ENCODE measurements at regions not wholly inside any gene's neighbourhood (a gene's known extent, or its start where the extent isn't known, plus 50 kb on each side); places are given as distances from the start of the nearest gene placed in this dataset.

DNA sequence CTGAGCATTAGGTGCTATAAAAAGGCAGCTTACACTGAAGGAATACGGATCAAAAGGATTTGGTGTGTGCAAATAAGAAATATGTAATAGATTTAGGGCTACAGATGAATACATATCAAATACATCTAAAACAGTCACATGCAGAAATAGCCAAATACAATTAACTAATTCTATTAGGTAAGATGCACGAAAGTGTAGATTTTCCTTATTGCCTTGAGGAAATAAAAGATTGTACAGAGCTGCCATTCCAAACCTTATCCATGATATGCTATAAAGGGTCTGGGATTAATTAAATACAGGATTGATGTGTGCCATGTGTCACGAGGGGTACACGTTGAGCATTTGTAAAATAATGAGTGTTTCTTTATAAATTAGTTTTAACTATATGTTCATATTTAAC is 107.0 kb upstream of the ELOVL6 start:
- H3K4me2 ChIP-seq (ENCODE audit: low read depth, low read length), result no peak overlapping the region
- ChIA-PET POLR2A (no interaction called here), CTCF (ENCODE audit: low intra/inter-chr PET ratio, low total read pairs) (no interaction called here)
- BruUV-seq (replicated peaks), result no TSS peak
- no peak for ATAC-seq
- in situ Hi-C loops (cut with HindIII; ENCODE audit: extremely low pct_ligation_motif_present, low pct_unique_long_range_greater_than_20kb), result no loop called here
- H3K27me3 ChIP-seq (ENCODE audit: control insufficient read depth in 1 of 2, insufficient read depth in 2 of 2, low read length in 2 of 2), result no peaks in the 10 kb centered on the region
- H3K27ac ChIP-seq (ENCODE audit: extremely low read length, insufficient read depth, low read length), result no peak overlapping the region
- WGBS (ENCODE audit: low lambda C conversion rate), result 3% methylated on average over 4 of the region's 4 CpGs
- no peaks in the 10 kb centered on the region for H4K20me1 ChIP-seq (ENCODE audit: insufficient read depth, low read length)
- H3K4me3 ChIP-seq (replicated peaks in 1 of 3; ENCODE audit: insufficient read depth in 1 of 3, low read depth in 2 of 3, low read length in 3 of 3), result no peak overlapping the region
- intact Hi-C loops (cut with micrococcal nuclease; ENCODE audit: unreplicated experiment), result no loop called here
- DNase-seq (ENCODE audit: low spot score), result no peak
- FAIRE-seq, result no peak
- no peaks in the 10 kb centered on the region for H3K4me1 ChIP-seq (ENCODE audit: insufficient read depth, low read length)
- H3K9ac ChIP-seq (ENCODE audit: insufficient read depth, low read depth, low read length), result no peak overlapping the region
- H3K36me3 ChIP-seq (replicated peaks in 1 of 2; ENCODE audit: control insufficient read depth in 1 of 2, insufficient read depth in 2 of 2, low read length in 2 of 2), result no peaks in the 10 kb centered on the region
- H3K79me2 ChIP-seq (ENCODE audit: insufficient read depth, low read length), result no peaks in the 10 kb centered on the region
- H3K9me3 ChIP-seq (ENCODE audit: low read length), result no peaks in the 10 kb centered on the region
- TF ChIP-seq, protein P1, sequence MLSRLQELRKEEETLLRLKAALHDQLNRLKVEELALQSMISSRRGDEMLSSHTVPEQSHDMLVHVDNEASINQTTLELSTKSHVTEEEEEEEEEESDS (CRISPR knock-in tag; IDR thresholded peaks at IDR 0.05; ENCODE audit: borderline replicate concordance), result no peak
- H2AFZ ChIP-seq (ENCODE audit: low read length), result no peak overlapping the region

- Histone ChIP-seq H3K4me1 (ENCODE audit: insufficient read depth, low read length) (no peaks in the 10 kb centered on the region), H3K9me3 (ENCODE audit: low read length) (no peaks in the 10 kb centered on the region), H3K9ac (ENCODE audit: insufficient read depth, low read depth, low read length) (no peak overlapping the region), H3K27me3 (ENCODE audit: control insufficient read depth in 1 of 2, insufficient read depth in 2 of 2, low read length in 2 of 2) (no peaks in the 10 kb centered on the region), H4K20me1 (ENCODE audit: insufficient read depth, low read length) (no peaks in the 10 kb centered on the region), H3K4me2 (ENCODE audit: low read depth, low read length) (no peak overlapping the region), H3K36me3 (replicated peaks in 1 of 2; ENCODE audit: control insufficient read depth in 1 of 2, insufficient read depth in 2 of 2, low read length in 2 of 2) (no peaks in the 10 kb centered on the region), H3K79me2 (ENCODE audit: insufficient read depth, low read length) (no peaks in the 10 kb centered on the region), H3K27ac (ENCODE audit: extremely low read length, insufficient read depth, low read length) (no peak overlapping the region), H2AFZ (ENCODE audit: low read length) (no peak overlapping the region), H3K4me3 (replicated peaks in 1 of 3; ENCODE audit: insufficient read depth in 1 of 3, low read depth in 2 of 3, low read length in 3 of 3) (no peak overlapping the region)
- in situ Hi-C loops (cut with HindIII; ENCODE audit: extremely low pct_ligation_motif_present, low pct_unique_long_range_greater_than_20kb) (no loop called here), intact Hi-C loops (cut with micrococcal nuclease; ENCODE audit: unreplicated experiment) (no loop called here)
- FAIRE-seq (no peak), ATAC-seq (no peak), DNase-seq (ENCODE audit: low spot score) (no peak)
- POLR2A ChIA-PET, result no interaction called here
- BruUV-seq (replicated peaks), result no TSS peak
- CTCF ChIA-PET (ENCODE audit: low intra/inter-chr PET ratio, low total read pairs), result no interaction called here
- 18% methylated on average over 2 of the region's 2 CpGs for WGBS (ENCODE audit: low lambda C conversion rate)
- TF ChIP-seq TGIF2 (CRISPR knock-in tag; IDR thresholded peaks at IDR 0.05) (no peak), ZNF34 (CRISPR knock-in tag; IDR thresholded peaks at IDR 0.05; ENCODE audit: borderline replicate concordance) (no peak), SP4 (CRISPR knock-in tag; IDR thresholded peaks at IDR 0.05) (no peak), HIVEP1 (CRISPR knock-in tag; IDR thresholded peaks at IDR 0.05) (no peak), REST (IDR thresholded peaks at IDR 0.05; ENCODE audit: borderline replicate concordance in 1 of 2, low read depth in 1 of 2, low read length in 2 of 2) (no peak), ZNF672 (CRISPR knock-in tag; IDR thresholded peaks at IDR 0.05) (no peak), TEAD2 (CRISPR knock-in tag; IDR thresholded peaks at IDR 0.05) (no peak), GLMP (CRISPR knock-in tag; IDR thresholded peaks at IDR 0.05; ENCODE audit: borderline replicate concordance) (no peak), ZNF816 (CRISPR knock-in tag; IDR thresholded peaks at IDR 0.05; ENCODE audit: borderline replicate concordance) (no peak), ZNF782 (CRISPR knock-in tag; IDR thresholded peaks at IDR 0.05; ENCODE audit: borderline replicate concordance) (no peak), ADNP (CRISPR knock-in tag; IDR thresholded peaks at IDR 0.05) (no peak), CBX2 (IDR thresholded peaks at IDR 0.05; ENCODE audit: low read depth, low read length) (no peak), CBX2 (CRISPR knock-in tag; IDR thresholded peaks at IDR 0.05; ENCODE audit: low read depth) (no peak), MEIS2 (CRISPR knock-in tag; IDR thresholded peaks at IDR 0.05) (no peak)
These were observed 98.5 kb upstream of the ELOVL6 start for GRCh38 chr4:110296892-110297291.

All from HepG2 (cell line).